ENCODE measurements at regions not wholly inside any gene's neighbourhood (a gene's known extent, or its start where the extent isn't known, plus 50 kb on each side); places are given as distances from the start of the nearest gene placed in this dataset.

GRCh38 chr1:25146451-25146855, 85.8 kb downstream of the SYF2 start:
- DNase-seq, result no peak
- TF ChIP-seq, protein P1, sequence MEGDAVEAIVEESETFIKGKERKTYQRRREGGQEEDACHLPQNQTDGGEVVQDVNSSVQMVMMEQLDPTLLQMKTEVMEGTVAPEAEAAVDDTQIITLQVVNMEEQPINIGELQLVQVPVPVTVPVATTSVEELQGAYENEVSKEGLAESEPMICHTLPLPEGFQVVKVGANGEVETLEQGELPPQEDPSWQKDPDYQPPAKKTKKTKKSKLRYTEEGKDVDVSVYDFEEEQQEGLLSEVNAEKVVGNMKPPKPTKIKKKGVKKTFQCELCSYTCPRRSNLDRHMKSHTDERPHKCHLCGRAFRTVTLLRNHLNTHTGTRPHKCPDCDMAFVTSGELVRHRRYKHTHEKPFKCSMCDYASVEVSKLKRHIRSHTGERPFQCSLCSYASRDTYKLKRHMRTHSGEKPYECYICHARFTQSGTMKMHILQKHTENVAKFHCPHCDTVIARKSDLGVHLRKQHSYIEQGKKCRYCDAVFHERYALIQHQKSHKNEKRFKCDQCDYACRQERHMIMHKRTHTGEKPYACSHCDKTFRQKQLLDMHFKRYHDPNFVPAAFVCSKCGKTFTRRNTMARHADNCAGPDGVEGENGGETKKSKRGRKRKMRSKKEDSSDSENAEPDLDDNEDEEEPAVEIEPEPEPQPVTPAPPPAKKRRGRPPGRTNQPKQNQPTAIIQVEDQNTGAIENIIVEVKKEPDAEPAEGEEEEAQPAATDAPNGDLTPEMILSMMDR (IDR thresholded peaks at IDR 0.05; ENCODE audit: low read depth, low read length), result no peak
- no peaks in the 10 kb centered on the region for H3K36me3 ChIP-seq

GRCh38 chr1:25145775-25146393, 86.4 kb downstream of the SYF2 start:
- H3K36me3 ChIP-seq, result no peaks in the 10 kb centered on the region
- no peaks in the 10 kb centered on the region for H3K27me3 ChIP-seq
- H3K4me1 ChIP-seq, result no peaks in the 10 kb centered on the region
- H3K9me3 ChIP-seq, result no peaks in the 10 kb centered on the region
- TF ChIP-seq, protein P1 (IDR thresholded peaks at IDR 0.05; ENCODE audit: low read depth, low read length), result no peak
- no peak overlapping the region for H3K4me3 ChIP-seq (ENCODE audit: low read depth, low read length)
- no peak for DNase-seq

More at GRCh38 chr1:25146451-25146855, 85.8 kb downstream of the SYF2 start:
- Histone ChIP-seq H3K27me3 (no peaks in the 10 kb centered on the region), H3K9me3 (no peaks in the 10 kb centered on the region), H3K4me3 (ENCODE audit: low read depth, low read length) (no peak overlapping the region), H3K4me1 (no peaks in the 10 kb centered on the region)

GRCh38 chr1:25140073-25140797, 92.1 kb downstream of the SYF2 start:
- DNase-seq, result no peak
- Histone ChIP-seq H3K27me3 (no peaks in the 10 kb centered on the region), H3K4me1 (peaks cover 3% of the 10 kb centered on the region; the same call in 1 of the 2 replicates), H3K4me3 (ENCODE audit: low read depth, low read length) (no peak overlapping the region), H3K9me3 (no peaks in the 10 kb centered on the region), H3K36me3 (no peaks in the 10 kb centered on the region)
- TF ChIP-seq, protein P1 (IDR thresholded peaks at IDR 0.05; ENCODE audit: low read depth, low read length), result no peak

GRCh38 chr1:25137521-25138395, 94.5 kb downstream of the SYF2 start:
- TF ChIP-seq, protein P1 (IDR thresholded peaks at IDR 0.05; ENCODE audit: low read depth, low read length), result no peak
- Histone ChIP-seq H3K9me3 (no peaks in the 10 kb centered on the region), H3K36me3 (no peaks in the 10 kb centered on the region), H3K27me3 (no peaks in the 10 kb centered on the region), H3K4me1 (peaks cover 3% of the 10 kb centered on the region; the same call in 1 of the 2 replicates), H3K4me3 (ENCODE audit: low read depth, low read length) (no peak overlapping the region)
- no peak for DNase-seq

DNA sequence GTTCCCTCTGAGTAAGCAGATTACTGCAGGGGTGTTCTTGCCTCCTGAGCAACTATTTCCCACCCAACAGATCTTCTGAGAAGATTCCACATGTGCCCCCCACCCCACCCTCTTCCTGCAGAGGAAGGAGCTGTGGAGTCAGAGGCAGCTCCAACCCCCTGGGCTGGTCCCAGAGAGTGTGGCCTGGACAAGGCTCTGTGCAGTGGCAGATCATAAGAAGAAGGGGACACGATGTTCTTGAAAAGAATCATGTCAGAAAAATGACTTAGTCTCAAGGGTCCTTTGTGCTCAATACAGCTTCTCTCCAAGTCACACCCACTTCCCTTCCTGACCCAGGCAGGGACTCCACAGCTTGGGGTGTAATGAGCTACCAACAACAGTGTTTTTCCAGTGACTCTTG, 95.2 kb downstream of the SYF2 start:
- H3K4me3 ChIP-seq (ENCODE audit: low read depth, low read length), result no peak overlapping the region
- H3K36me3 ChIP-seq, result no peaks in the 10 kb centered on the region
- peaks cover 3% of the 10 kb centered on the region; the same call in 1 of the 2 replicates for H3K4me1 ChIP-seq
- no peaks in the 10 kb centered on the region for H3K9me3 ChIP-seq
- H3K27me3 ChIP-seq, result no peaks in the 10 kb centered on the region
- no peak for DNase-seq
- TF ChIP-seq, protein P1 (IDR thresholded peaks at IDR 0.05; ENCODE audit: low read depth, low read length), result no peak

All from BE2C (cell line).